CD4-positive, alpha-beta T cell treated with Interleukin-1 beta for 1 hour (primary cell): ENCODE measurements at regions not wholly inside any gene's neighbourhood (a gene's known extent, or its start where the extent isn't known, plus 50 kb on each side); places are given as distances from the start of the nearest gene placed in this dataset.

Experiments
- DNase-seq, 2 donors: peaks; one replicate each; pipeline ENCODE4 v3.0.0-alpha.2; 2020 to 2022

DNA sequence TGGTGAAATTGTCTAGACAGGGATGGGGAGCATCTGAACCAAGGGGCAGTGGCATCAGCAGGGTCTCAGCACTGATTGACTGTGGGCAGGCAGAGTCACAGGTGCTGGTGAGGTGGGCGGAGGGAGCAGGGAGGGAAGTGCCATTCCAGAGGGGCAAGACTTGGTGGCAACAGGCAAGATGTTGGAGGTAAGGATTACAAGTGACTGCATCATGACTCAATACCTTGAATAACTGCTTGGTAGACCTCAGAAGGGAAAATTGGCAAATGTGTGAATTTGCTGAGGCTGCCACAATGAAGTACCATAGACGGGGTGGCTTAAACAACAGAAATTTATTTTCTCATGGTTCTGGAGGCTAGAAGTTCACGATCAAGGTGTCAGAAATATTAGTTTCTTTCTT is 419.1 kb downstream of the HS3ST3B1 start:
- no peak for DNase-seq

DNA sequence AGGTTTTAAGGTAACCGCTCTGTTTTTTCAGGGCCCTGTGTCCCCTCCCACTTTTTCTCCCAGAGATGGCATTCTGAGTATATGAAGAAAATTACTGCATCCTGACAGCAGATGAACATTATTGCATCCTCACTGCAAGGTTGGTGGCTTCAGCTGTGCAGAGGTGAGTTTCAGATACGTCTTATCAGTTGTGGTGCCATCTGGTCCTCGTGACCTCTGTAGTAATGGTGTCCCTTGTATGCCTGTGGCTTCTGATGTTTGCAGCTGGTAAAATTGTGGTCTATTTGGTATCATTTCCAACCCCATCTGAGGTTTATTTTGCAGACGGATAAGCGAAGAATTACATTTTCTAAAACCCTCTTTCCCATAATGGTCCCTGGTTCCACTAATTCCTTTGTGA is 417.0 kb downstream of the HS3ST3B1 start:
- DNase-seq: no peak

DNA sequence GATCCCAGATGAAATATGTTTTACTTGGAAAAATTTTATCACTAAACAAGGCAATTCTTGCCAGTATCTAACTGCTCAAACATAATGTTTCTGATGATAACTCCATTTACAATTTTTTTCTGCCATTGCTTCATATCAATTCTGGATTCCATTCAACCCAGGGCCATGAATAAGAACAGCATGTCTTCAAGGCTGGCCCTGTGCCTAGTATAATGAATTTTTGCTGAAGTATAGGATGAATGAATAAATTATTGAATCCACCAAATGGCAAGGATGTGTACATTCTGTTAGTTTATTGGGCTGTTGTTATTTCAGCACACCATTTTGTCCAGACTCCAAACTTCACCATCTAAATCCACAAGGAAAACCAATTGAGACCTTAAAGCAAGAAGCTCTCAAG is 414.7 kb downstream of the HS3ST3B1 start:
- no peak for DNase-seq

DNA sequence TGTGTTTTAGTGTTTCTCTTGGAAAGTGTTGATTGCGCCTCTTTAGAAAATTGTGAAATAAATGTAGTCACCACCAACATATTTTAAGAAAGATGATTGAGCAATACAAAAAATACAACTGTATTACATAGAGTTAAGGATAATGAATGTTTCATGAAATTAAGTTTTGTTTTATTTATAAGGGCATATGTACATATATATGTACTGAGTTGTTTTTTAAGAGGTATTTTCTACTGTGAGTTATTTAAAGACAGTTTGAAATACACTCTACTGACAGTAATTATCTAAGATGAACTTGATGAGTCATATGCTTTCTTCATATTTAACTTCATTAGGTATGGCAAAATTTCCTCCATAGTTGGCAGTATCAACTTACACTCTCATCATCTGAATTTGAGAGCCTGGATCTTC is 411.7 kb downstream of the HS3ST3B1 start:
- no peak for DNase-seq

DNA sequence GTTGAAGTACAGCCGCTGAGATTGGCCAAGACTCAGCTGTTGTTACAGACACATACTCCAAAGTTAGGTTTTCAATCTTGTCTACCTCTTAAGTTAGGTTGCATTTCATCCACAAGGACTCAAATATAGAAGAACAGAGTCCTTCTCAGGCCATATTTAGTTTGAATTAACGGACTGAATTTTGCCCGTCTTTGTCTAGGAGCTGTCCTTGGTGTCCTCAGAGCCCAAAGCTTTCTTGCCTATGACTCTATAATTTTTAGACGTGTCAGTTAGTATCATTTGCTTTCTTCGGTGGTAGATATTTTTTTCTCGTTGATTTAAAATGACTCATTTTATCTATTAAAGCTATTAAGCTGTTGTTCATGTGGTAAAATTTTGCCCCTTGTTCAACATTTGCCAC is 403.2 kb downstream of the HS3ST3B1 start:
- no peak for DNase-seq

DNA sequence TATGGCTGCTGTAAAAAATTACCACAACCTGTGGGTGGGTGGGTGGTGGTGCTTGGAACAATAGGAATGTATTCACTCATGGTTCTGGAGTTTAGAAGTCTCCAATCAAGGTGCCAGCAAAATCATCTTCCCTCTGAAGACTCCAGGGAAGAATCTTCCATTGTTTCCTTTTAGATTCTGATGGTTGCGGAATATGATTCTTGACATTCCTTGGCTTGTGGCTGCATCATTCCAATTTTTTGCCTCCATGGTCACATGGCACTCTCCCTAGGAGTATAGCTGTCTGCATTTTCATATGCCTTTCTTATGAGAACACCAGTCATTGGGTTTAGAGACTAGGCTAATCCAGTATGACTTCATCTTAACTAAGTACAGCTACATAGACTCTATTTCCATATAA is 401.0 kb downstream of the HS3ST3B1 start:
- no peak for DNase-seq

DNA sequence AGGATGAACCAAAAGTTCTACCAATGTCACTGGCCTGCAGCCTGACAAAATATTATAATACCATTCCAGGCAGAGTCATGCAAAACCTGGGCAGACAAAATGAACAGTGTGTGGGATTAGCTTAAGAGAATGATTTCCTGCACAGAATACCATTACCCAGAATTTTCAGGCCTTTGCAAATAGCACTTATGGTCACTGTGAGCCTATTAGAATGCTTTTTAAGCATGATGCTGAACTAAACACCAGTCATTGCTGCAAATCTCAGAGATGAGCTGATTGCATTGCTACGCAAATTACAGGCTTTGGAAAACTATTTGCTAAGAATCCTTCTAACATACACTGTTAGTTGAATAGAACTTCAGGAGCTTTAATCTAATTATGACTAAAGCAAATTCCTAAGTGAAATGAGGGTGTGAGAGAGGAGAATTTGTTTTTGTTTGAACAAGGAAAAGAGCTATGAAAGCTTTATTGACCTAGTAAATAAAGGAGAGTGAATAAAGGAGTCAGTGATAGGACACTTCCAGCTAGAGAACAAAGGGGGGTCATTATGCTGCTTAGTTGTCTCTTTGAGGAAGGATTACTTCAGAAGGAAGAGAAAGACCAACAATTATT is 398.8 kb downstream of the HS3ST3B1 start:
- DNase-seq: no peak

DNA sequence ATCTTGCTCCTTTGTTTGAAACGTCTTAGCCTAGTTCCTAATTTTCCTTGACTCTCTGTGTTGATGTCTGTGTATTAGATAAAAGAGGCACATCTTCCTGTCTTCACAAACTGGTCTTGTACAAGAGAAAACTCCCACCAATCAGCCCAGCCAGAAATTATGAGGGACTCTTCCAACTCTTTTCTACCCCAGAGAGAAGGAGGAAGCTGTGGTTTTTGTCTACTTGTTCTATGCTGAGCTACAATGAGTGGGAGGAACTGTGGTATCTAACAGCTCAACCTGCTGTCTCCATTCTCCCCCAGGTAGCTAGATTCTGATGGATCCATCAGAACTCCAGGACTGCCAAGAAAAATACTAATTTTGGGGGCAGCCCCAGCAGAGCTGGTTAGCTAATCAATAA is 392.5 kb downstream of the HS3ST3B1 start:
- no peak for DNase-seq

DNA sequence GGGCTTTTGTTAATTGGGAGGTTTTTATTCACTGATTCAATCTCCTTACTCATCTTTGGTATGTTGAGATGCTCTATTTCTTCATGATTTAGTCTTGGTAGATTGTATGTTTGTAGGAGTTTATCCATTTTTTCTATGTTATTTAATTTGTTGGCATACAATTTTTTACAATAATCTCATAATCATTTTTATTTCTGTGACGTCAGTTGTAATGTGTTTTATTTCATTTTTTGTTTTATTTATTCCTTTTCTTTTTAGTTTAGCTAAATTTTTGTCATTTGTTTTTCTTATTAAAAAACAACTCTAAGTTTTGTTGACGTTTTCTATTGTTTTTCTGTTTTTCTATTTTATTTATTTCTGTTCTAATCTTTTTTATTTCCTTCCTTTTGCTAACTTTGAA is 389.8 kb downstream of the HS3ST3B1 start:
- no peak for DNase-seq

DNA sequence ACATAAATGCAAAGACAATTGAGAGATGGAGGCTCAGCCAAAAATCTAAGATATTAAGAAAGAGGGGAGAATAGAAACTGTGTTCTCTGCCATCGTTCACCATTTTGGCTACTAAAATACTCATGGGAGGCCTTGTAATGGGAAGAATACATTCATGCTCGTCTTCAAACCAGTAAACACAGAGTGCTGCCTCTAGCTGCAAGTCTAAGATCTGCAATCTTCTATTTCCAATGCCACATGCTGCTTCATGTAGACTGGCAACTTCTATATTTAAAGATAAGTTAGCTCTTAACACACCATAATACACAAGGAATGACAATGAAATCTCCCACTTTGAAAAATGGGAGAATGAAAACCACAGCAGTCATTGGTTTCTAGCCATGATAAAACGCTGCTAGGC is 387.3 kb downstream of the HS3ST3B1 start:
- DNase-seq: no peak

DNA sequence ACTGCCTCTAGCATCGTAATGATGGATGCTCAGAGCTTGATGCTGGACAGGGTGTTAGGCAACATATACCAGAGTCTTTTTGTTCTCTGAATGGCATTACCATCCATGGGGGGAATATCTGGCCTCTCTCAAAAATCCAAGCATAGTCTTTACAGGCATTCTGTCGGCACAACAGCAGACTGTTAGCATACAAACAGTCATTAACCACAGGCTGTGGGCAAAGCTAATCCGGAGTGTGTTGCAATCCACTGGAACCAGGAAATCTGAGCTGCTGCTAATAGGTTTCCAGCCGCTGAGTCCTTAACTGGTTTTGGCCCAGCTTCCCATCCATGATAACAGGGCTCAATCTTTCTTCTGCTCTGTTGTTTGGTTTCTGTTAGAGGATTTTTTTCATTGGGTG is 371.9 kb downstream of the HS3ST3B1 start:
- DNase-seq: peak in 1 of 2 donors; percentile 1

DNA sequence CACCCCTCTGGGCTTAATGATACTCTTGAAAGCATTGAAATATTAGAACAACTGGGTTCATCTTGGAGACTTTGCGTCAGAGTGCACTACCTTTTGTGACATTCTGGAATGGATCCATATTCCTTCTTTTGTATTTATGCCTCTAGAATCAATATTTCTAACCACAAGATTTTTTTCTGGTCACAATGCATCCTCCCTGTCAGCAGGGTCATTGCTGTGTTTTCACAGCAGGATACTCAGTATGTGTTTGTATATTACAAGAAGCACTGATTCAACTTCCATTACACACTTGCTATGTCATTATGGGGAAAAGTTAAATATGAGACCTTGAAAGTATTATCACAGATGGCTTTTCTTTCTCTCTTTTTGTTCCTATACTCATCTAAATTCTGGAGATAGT is 370.0 kb downstream of the HS3ST3B1 start:
- DNase-seq: no peak

DNA sequence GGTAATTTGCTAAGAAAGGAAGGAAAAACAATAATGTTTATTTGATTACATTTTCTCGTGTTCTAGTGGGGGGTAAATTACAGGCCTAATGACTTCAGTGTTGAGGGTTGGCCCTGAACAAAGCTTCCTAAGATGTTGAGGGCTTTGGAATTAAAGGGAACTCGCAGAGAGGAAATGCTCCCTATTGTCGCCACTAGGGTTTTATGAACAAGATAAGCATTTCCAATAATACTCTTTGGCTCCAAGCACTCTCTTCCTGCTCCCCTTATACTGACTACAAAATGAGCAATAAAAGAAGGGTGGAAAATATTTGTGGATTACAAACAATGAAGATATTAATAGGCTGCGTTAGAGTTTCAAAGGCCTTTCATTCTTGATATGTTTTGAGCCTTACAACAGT is 363.6 kb downstream of the HS3ST3B1 start:
- DNase-seq: no peak

DNA sequence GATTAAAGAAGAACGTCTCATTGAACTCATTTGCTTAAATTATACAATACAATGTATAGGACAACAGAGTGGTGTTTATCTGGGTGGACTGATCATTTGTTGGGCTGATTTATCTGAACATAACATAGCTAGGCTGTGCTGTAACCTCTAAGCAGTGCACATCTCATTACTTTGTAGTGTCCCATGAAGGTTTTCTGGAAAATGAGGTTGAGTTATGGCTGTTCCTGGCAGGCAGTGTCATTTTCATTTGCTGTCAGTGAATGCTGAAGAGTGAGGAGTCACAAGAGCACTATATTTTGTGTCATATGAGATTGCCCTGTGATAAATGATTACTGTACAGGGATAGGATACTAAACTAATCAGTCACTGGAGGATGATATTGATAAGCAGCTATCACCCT is 340.2 kb downstream of the HS3ST3B1 start:
- no peak for DNase-seq

DNA sequence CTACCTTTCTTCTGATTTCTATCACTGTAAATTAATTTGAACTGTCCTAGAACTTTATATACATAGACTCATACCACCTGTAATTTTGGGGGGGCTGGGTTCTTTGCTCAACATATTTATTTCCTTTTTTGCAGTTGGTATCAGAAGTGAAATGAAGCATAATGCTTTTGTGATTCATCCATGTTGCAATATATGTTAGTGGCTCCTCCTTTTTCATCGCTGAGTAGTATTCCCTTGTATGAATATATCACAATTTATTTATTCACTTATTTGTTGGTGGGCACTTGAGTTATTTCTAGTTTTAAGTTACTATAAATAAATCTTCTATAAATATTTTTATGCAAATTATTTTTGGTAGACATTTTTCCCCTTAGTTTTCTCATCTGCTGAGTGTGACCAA is 336.4 kb downstream of the HS3ST3B1 start:
- DNase-seq: no peak

DNA sequence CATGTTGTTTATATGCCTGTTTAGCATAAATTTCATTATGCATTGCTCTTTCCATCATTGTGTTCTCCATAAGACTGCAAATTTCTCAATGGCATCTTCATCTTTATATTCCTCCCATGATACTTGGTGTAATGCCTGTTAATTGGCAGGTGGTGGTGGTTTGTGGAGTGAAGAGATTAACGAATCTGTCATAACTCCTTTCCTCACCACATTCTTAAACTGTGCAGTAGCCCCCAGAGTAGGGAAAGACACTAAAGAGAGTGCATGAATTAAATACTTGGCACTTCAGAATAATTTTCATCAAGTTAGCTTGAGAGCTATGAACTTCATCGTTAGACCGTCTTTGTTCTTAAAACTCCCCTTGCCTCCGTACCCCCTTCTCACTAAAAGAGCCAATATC is 329.7 kb downstream of the HS3ST3B1 start:
- DNase-seq: no peak

DNA sequence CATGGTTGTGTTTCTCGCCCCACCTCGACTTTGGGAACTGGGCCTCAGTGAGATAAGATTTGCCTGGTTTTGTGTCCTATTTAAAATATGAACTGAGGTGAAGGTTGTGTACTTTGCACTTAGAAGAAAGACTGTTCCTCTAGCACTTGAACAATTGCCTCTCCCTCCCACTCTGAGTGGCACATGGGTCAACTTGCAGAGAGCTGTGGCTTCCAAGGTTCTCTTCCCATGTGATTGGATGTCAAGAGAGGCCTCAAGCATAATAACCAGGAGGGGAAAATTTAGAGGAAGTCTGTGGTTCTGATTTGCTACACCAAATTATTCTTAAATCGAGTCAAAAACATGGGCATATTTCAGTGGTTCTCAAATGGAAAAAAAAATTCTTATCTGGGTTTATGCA is 329.2 kb downstream of the HS3ST3B1 start:
- DNase-seq: no peak

DNA sequence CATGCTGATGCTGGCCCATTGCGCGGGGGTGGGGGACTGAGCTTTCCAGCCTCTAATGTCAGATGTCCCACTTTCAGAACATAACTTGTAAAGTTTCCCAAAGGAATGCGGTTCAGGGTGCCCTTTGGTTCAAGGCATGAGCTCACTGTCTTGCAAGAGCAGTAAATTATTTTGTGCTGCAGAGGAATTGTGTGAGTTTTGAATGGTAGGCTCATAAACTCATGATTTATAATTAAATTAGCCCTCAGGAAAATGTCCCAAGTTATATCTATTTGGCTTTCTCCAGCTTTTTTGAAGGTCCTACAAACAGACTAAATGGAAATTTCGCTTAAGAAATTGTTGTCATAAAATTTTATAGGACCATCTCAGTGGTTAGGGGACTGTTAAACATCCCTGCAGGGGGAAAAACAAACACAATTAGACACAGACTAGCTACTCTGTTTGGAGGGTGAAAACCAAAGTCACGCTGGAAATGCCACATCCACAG is 321.8 kb downstream of the HS3ST3B1 start:
- no peak for DNase-seq

DNA sequence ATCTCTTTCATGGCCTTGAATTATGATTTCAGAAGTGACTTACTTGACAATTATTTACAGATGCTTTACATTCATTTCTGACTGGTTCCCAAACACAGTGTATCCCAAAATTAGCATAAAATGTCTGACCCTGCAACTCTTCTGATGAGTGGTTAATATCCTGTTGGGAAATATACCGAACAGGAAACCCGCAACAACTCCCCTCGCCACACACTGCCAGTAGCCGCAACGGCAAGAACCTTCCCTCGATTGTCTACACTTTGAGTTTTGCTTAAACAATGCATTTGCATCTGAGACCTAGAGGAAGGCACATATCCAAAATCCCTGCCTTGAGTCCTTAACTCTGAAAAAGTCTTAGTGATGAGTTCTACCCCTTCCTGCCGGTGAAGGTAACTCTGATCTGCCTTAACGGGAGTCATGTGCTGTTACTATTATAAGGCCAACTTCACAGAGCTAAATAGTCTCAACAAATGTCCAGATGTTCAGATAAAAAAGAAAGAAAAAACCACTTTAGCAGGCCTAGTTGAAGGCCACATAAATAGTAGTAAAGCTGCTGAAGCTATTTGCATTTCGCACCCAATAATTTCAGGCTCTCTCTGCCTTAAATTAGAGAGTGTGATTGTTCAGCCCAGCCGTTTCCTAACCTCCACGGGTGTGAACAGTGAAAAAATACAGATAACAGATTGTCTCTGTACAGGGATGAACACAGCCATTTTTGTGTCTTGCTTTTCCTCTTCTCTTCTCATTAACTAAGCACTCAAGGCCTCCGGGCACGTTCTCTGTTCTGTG is 321.1 kb downstream of the HS3ST3B1 start:
- no peak for DNase-seq

DNA sequence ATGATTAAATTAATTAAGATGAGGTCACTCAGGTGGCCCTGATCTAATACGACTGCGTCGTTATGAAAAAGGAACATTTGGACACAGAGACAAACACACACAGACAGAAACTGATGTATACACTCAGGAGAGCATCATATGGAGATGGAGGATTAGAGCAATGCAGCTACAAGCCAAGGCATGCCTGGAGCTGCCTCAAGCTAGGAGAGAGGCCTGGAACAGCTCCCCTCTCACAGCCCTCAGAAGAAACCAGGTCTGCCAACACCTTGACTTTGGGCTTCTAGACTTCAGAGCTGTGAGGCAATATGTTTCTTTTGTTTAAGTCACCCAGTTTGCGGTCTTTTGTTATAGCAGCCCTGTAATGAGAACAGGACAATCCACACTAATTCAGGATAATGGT is 318.9 kb downstream of the HS3ST3B1 start:
- no peak for DNase-seq

DNA sequence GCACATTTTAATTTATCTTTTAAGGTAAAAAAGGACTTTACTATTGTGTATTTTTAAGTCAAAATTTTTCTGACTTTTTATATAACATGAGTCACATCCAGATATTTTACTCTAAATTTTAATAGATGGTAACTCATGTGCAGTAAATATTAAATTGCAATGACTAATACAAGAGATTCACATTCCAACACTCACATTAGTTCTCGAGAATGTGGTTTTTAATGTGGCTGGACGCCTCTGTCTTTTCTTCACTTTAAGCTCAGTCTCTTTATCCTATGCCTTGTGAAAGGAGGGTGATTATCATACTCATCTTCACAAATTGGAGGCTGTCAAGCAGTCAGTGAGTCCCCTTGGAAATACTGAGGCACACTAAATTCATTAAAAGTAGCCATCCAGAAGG is 315.6 kb downstream of the HS3ST3B1 start:
- no peak for DNase-seq

DNA sequence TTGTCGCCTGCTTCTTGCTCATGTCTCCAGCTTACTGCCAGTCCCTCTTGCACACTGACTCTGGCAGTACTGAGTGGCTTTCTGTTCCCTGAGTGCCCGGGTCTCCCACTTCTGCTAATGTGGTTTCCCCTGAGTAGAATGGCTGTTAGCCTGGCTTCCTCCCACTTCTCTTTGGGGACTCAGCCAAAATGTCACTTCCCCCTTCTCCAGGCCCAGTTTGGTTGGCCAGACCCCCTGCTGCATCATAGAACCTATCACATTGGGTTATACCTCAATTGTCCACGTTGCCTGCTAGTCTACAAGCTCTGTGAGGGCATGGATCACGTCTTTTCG is 304.4 kb downstream of the HS3ST3B1 start:
- DNase-seq: peak; percentile 22 to 63

DNA sequence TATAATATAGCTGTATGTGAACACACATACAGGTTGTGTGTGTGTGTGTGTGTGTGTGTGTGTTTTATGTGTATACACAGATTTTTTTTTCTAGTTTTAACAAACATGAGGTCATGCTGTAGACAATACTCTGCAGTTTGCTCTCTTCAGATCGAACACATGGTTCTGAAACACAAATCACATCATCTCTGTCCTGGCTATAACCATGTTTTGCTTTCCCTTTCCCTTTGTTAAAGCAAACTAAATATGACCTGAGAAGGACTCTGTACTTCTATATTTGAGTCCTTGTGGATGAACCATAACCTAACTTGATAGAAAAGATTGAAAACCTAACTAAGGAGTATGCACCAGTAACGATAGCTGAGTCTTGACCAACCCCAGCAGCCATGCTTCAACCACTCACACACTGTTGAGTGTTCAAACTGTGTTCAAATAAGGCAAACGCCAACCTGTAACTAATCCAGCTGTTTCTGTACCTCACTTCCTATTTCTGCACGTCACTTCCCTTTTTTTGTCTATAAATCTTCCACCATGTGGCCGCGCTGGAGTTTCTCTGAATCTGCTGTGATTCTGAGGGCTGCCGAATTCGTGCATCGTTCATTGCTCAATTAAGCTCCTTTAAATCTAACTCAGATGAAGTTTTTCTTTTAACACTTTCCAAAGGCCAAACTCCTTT is 303.8 kb downstream of the HS3ST3B1 start:
- DNase-seq: peak in 1 of 2 donors; percentile 4

DNA sequence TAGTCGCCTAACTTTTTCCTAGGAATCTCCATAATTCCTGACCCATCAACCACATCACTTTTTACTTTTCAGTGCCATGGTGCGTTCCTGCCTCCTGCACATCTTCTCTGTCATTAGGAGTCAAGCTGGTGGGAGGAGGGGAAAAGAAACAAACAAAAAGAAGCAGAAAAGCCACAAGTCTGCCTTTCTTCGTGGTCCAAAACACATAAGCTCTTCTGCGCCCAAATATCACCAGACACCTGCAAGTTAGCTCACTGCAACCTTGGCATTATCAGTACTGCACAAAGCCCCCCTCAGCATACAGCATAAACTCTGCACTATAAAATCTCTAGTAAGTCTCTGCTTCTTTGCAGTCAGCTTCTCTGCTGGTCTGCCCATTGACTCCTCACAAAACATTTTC is 295.3 kb downstream of the HS3ST3B1 start:
- no peak for DNase-seq
